Natural killer cell (primary cell): ENCODE measurements at regions not wholly inside any gene's neighbourhood (a gene's known extent, or its start where the extent isn't known, plus 50 kb on each side); places are given as distances from the start of the nearest gene placed in this dataset.

ENCODE experiments used
- ATAC-seq, 3 donors: fragments of 150-1000 bp in 2 of 3; fragments of 200-7000 bp in 1 of 3; cut with Tn5 transposase; 1 replicate in 1 of 3; 2 replicates in 2 of 3; pipeline ENCODE4 v1.10.0; 2021; ENCODE audit warnings: mild to moderate bottlenecking in 2 of 3, moderate library complexity in 2 of 3
- DNase-seq, 2 donors: peaks; one replicate each; pipeline versions ENCODE4 v3.0.0 to v3.0.0-alpha.2; 2013 to 2021; ENCODE audit warnings: mixed read lengths in 1 of 2
- H3K27ac ChIP-seq: one replicate; pipeline ENCODE4 v1.5.1; 2013; ENCODE audit warnings: mild to moderate bottlenecking, low read length
- H3K27me3 ChIP-seq: one replicate; pipeline ENCODE4 v1.6.1; 2013; ENCODE audit warnings: low read length; ENCODE audit not compliant: control insufficient read depth, insufficient read depth
- H3K36me3 ChIP-seq: one replicate; pipeline ENCODE4 v1.6.1; 2013; ENCODE audit warnings: low read length; ENCODE audit not compliant: control insufficient read depth, insufficient read depth
- H3K4me1 ChIP-seq: one replicate; pipeline ENCODE4 v1.6.1; 2013; ENCODE audit warnings: low read length; ENCODE audit not compliant: control insufficient read depth, insufficient read depth
- H3K4me3 ChIP-seq: one replicate; pipeline ENCODE4 v1.5.1; 2013; ENCODE audit warnings: low read length
- H3K9me3 ChIP-seq: one replicate; pipeline ENCODE4 v1.6.1; 2013; ENCODE audit warnings: low read length; ENCODE audit not compliant: control insufficient read depth, insufficient read depth
- H3K27ac Mint-ChIP-seq, 2 donors: one replicate each; pipeline ENCODE4 v1.8.0; 2022; ENCODE audit warnings: mild to moderate bottlenecking in 2 of 2, mixed read lengths in 2 of 2, moderate library complexity in 1 of 2
- H3K27me3 Mint-ChIP-seq, 2 donors: one replicate each; pipeline ENCODE4 v1.8.0; 2022; ENCODE audit warnings: low read depth in 2 of 2, mixed read lengths in 2 of 2
- H3K36me3 Mint-ChIP-seq: one replicate; pipeline ENCODE4 v1.8.0; 2022; ENCODE audit warnings: mixed read lengths
- H3K4me1 Mint-ChIP-seq, 2 donors: one replicate each; pipeline ENCODE4 v1.8.0; 2022; ENCODE audit warnings: mixed read lengths in 2 of 2
- H3K4me3 Mint-ChIP-seq: one replicate; pipeline ENCODE4 v1.8.0; 2022; ENCODE audit warnings: mild to moderate bottlenecking, moderate library complexity, mixed read lengths
- H3K9me3 Mint-ChIP-seq, 2 donors: one replicate each; pipeline ENCODE4 v1.8.0; 2022; ENCODE audit warnings: mixed read lengths in 2 of 2
- CTCF ChIP-seq: fragments of 200-600 bp; IDR thresholded peaks from one replicate; pipeline ENCODE4 v1.8.0; 2022; ENCODE audit warnings: antibody characterized with exemption
- WGBS: methylation state at CpG from one replicate; pipeline ENCODE4 v1.1.7; 2013; ENCODE audit warnings: missing lambda C conversion rate; ENCODE audit not compliant: insufficient coverage; 5-methylcytosine and 5-hydroxymethylcytosine counted together
- intact Hi-C: fragments of 100-400 bp; cut with micrococcal nuclease; formaldehyde crosslinking; loops from one replicate; pipeline ENCODE4 v1.14.2; 2022

- DNase-seq (no peak), ATAC-seq (no peak)
- H3K27ac ChIP-seq = no peak overlapping the region
- 95% methylated on average over 12 of the region's 12 CpGs for WGBS
- no peak overlapping the region for H3K27ac Mint-ChIP-seq
- intact Hi-C loops = no loop called here
- TF ChIP-seq CTCF = no peak
- H3K9me3 Mint-ChIP-seq = no peaks in the 10 kb centered on the region
- H3K27me3 Mint-ChIP-seq = peaks cover 0 to 3% of the 10 kb centered on the region in 2 donors
- H3K27me3 ChIP-seq = no peaks in the 10 kb centered on the region
- H3K4me3 ChIP-seq = no peak overlapping the region
- H3K9me3 ChIP-seq = no peaks in the 10 kb centered on the region
- H3K4me1 Mint-ChIP-seq = no peaks in the 10 kb centered on the region
- no peaks in the 10 kb centered on the region for H3K36me3 ChIP-seq
- no peaks in the 10 kb centered on the region for H3K4me1 ChIP-seq
- no peaks in the 10 kb centered on the region for H3K36me3 Mint-ChIP-seq
- H3K4me3 Mint-ChIP-seq = no peak overlapping the region
These were observed 124.6 kb downstream of the RTP5 start for GRCh38 chr2:241994086-241994485.

GRCh38 chr2:241994556-241995213 lies 125.2 kb downstream of the RTP5 start:
- Histone ChIP-seq H3K27me3 (no peaks in the 10 kb centered on the region), H3K36me3 (no peaks in the 10 kb centered on the region), H3K4me1 (no peaks in the 10 kb centered on the region), H3K27ac (no peak overlapping the region), H3K4me3 (no peak overlapping the region), H3K9me3 (no peaks in the 10 kb centered on the region)
- DNase-seq (no peak), ATAC-seq (no peak)
- H3K27ac Mint-ChIP-seq = no peak overlapping the region
- WGBS = 88% methylated on average over 9 of the region's 9 CpGs
- H3K4me3 Mint-ChIP-seq = no peak overlapping the region
- TF ChIP-seq CTCF = no peak
- H3K4me1 Mint-ChIP-seq = no peaks in the 10 kb centered on the region
- peaks cover 0 to 3% of the 10 kb centered on the region in 2 donors for H3K27me3 Mint-ChIP-seq
- intact Hi-C loops = no loop called here
- H3K9me3 Mint-ChIP-seq = no peaks in the 10 kb centered on the region
- no peaks in the 10 kb centered on the region for H3K36me3 Mint-ChIP-seq

- TF ChIP-seq CTCF = no peak
- Mint-ChIP-seq H3K27me3 (peaks cover 0 to 6% of the 10 kb centered on the region in 2 donors), H3K4me1 (peaks cover 0 to 10% of the 10 kb centered on the region in 2 donors), H3K4me3 (no peak overlapping the region), H3K36me3 (no peaks in the 10 kb centered on the region), H3K27ac (no peak overlapping the region), H3K9me3 (no peaks in the 10 kb centered on the region)
- 95% methylated on average over 13 of the region's 13 CpGs for WGBS
- no peak for ATAC-seq
- intact Hi-C loops = no loop called here
- Histone ChIP-seq H3K4me3 (no peak overlapping the region), H3K9me3 (no peaks in the 10 kb centered on the region), H3K4me1 (no peaks in the 10 kb centered on the region), H3K27me3 (no peaks in the 10 kb centered on the region), H3K36me3 (no peaks in the 10 kb centered on the region), H3K27ac (no peak overlapping the region)
- no peak for DNase-seq
These were observed 126.6 kb downstream of the RTP5 start for GRCh38 chr2:241996100-241996499.

GRCh38 chr2:241997017-241997416 lies 127.5 kb downstream of the RTP5 start:
- Histone ChIP-seq H3K4me1 (no peaks in the 10 kb centered on the region), H3K36me3 (no peaks in the 10 kb centered on the region), H3K9me3 (no peaks in the 10 kb centered on the region), H3K27me3 (no peaks in the 10 kb centered on the region), H3K4me3 (no peak overlapping the region), H3K27ac (no peak overlapping the region)
- Mint-ChIP-seq H3K36me3 (no peaks in the 10 kb centered on the region), H3K27ac (no peak overlapping the region), H3K27me3 (peaks cover 0 to 7% of the 10 kb centered on the region in 2 donors), H3K4me1 (peaks cover 0 to 11% of the 10 kb centered on the region in 2 donors), H3K4me3 (no peak overlapping the region), H3K9me3 (no peaks in the 10 kb centered on the region)
- 94% methylated on average over 16 of the region's 16 CpGs for WGBS
- no peak for TF ChIP-seq CTCF
- no peak for DNase-seq
- intact Hi-C loops = no loop called here
- no peak for ATAC-seq
